ENCODE measurements at regions not wholly inside any gene's neighbourhood (a gene's known extent, or its start where the extent isn't known, plus 50 kb on each side); places are given as distances from the start of the nearest gene placed in this dataset.

DNA sequence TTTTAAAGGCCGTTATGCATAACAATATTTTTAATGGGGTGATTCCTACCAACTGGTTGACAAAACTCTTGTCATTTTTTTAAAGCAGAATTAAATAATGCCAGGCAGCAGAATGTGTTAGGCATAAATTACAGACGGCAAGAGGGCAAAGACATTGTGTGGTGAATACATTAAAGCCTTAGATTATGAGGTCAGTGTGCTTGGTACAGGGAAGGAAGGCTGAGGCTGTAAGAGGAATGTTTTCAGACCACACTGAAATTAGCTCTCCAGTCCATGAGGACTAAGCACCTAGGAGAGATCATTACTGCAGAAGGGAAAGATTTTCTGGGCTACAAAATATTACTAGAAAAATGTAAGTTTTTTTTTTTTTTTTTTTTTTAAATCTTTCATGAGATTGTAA lies 312.8 kb upstream of the PRKCQ start:
- no peak for DNase-seq (ENCODE audit: insufficient read length, low spot score, missing footprints)
- H3K27ac ChIP-seq (ENCODE audit: low read depth, low read length): no peak overlapping the region
- H3K4me3 ChIP-seq (ENCODE audit: insufficient read depth, low read length): no peak overlapping the region
- no peaks in the 10 kb centered on the region for H4K20me1 ChIP-seq (ENCODE audit: insufficient read depth, low read length)
- H3K4me1 ChIP-seq (ENCODE audit: insufficient read depth, low read length): no peaks in the 10 kb centered on the region
- no peaks in the 10 kb centered on the region for H3K27me3 ChIP-seq (ENCODE audit: insufficient read depth, low read length)
- H2AFZ ChIP-seq (ENCODE audit: low read length): no peak overlapping the region
- no peaks in the 10 kb centered on the region for H3K36me3 ChIP-seq (ENCODE audit: insufficient read depth, low read length)
- H3K79me2 ChIP-seq (ENCODE audit: insufficient read depth, low read length): no peaks in the 10 kb centered on the region
- no peaks in the 10 kb centered on the region for H3K9me3 ChIP-seq (ENCODE audit: low read depth, low read length)
- TF ChIP-seq, protein P1, sequence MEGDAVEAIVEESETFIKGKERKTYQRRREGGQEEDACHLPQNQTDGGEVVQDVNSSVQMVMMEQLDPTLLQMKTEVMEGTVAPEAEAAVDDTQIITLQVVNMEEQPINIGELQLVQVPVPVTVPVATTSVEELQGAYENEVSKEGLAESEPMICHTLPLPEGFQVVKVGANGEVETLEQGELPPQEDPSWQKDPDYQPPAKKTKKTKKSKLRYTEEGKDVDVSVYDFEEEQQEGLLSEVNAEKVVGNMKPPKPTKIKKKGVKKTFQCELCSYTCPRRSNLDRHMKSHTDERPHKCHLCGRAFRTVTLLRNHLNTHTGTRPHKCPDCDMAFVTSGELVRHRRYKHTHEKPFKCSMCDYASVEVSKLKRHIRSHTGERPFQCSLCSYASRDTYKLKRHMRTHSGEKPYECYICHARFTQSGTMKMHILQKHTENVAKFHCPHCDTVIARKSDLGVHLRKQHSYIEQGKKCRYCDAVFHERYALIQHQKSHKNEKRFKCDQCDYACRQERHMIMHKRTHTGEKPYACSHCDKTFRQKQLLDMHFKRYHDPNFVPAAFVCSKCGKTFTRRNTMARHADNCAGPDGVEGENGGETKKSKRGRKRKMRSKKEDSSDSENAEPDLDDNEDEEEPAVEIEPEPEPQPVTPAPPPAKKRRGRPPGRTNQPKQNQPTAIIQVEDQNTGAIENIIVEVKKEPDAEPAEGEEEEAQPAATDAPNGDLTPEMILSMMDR (IDR thresholded peaks at IDR 0.05; ENCODE audit: extremely low read depth, low read depth, low read length): no peak
- H3K4me2 ChIP-seq (ENCODE audit: insufficient read depth, low read length): no peak overlapping the region

GRCh38 chr10:6891924-6892323 lies 311.8 kb upstream of the PRKCQ start:
- TF ChIP-seq, protein P1 (IDR thresholded peaks at IDR 0.05; ENCODE audit: extremely low read depth, low read depth, low read length): no peak
- Histone ChIP-seq H3K36me3 (ENCODE audit: insufficient read depth, low read length) (no peaks in the 10 kb centered on the region), H3K4me3 (ENCODE audit: insufficient read depth, low read length) (no peak overlapping the region), H3K27me3 (ENCODE audit: insufficient read depth, low read length) (no peaks in the 10 kb centered on the region), H2AFZ (ENCODE audit: low read length) (no peak overlapping the region), H3K27ac (ENCODE audit: low read depth, low read length) (no peak overlapping the region), H4K20me1 (ENCODE audit: insufficient read depth, low read length) (no peaks in the 10 kb centered on the region), H3K79me2 (ENCODE audit: insufficient read depth, low read length) (no peaks in the 10 kb centered on the region), H3K4me1 (ENCODE audit: insufficient read depth, low read length) (no peaks in the 10 kb centered on the region), H3K9me3 (ENCODE audit: low read depth, low read length) (no peaks in the 10 kb centered on the region), H3K4me2 (ENCODE audit: insufficient read depth, low read length) (no peak overlapping the region)
- no peak for DNase-seq (ENCODE audit: insufficient read length, low spot score, missing footprints)

DNA sequence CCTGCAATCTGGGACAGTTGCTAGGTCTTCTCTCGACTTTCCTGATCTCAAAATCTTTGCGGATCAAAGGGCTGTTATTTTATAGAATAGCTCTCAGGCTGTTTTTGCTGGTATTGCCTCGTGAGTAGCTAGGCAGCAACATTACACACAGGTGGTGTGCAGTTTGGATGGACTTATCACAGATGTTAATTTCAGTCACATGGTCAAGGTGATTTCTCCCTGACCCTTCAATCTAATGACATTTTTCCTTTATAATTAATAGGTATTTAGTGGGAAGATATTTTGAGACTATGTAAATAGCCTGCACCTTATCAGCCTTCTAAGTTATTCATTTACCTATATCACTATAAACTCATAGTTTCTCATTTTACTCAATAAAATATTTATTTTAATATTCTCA lies 309.6 kb upstream of the PRKCQ start:
- Histone ChIP-seq H3K9me3 (ENCODE audit: low read depth, low read length) (no peaks in the 10 kb centered on the region), H3K36me3 (ENCODE audit: insufficient read depth, low read length) (no peaks in the 10 kb centered on the region), H3K4me2 (ENCODE audit: insufficient read depth, low read length) (no peak overlapping the region), H2AFZ (ENCODE audit: low read length) (no peak overlapping the region), H4K20me1 (ENCODE audit: insufficient read depth, low read length) (no peaks in the 10 kb centered on the region), H3K4me3 (ENCODE audit: insufficient read depth, low read length) (no peak overlapping the region), H3K27ac (ENCODE audit: low read depth, low read length) (no peak overlapping the region), H3K4me1 (ENCODE audit: insufficient read depth, low read length) (no peaks in the 10 kb centered on the region), H3K79me2 (ENCODE audit: insufficient read depth, low read length) (no peaks in the 10 kb centered on the region), H3K27me3 (ENCODE audit: insufficient read depth, low read length) (no peaks in the 10 kb centered on the region)
- DNase-seq (ENCODE audit: insufficient read length, low spot score, missing footprints): no peak
- TF ChIP-seq, protein P1 (IDR thresholded peaks at IDR 0.05; ENCODE audit: extremely low read depth, low read depth, low read length): no peak

DNA sequence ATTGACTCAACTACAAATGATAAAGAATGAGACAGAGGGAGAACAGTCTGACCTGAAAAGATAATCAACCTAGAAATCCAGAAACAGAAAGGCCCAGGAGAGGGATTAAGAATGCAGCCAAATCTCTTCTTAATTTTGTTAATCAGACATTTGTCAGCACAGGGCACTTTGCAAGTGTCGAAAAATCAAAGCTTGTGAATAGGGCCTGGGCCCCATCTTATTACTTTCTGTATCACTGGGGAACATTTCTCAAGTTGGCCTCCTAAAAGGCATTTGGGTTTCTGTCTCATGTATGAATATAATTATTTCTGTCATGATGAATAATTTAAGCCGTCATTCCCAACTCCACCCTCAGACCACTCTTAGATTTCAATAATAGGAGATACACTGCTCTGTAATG lies 308.4 kb upstream of the PRKCQ start:
- peak; percentile 59 for DNase-seq (ENCODE audit: insufficient read length, low spot score, missing footprints)
- H3K36me3 ChIP-seq (ENCODE audit: insufficient read depth, low read length): no peaks in the 10 kb centered on the region
- H3K9me3 ChIP-seq (ENCODE audit: low read depth, low read length): no peaks in the 10 kb centered on the region
- H3K4me1 ChIP-seq (ENCODE audit: insufficient read depth, low read length): no peaks in the 10 kb centered on the region
- no peaks in the 10 kb centered on the region for H3K79me2 ChIP-seq (ENCODE audit: insufficient read depth, low read length)
- H3K27me3 ChIP-seq (ENCODE audit: insufficient read depth, low read length): no peaks in the 10 kb centered on the region
- no peak overlapping the region for H3K4me2 ChIP-seq (ENCODE audit: insufficient read depth, low read length)
- no peak overlapping the region for H3K27ac ChIP-seq (ENCODE audit: low read depth, low read length)
- no peak overlapping the region for H3K4me3 ChIP-seq (ENCODE audit: insufficient read depth, low read length)
- no peaks in the 10 kb centered on the region for H4K20me1 ChIP-seq (ENCODE audit: insufficient read depth, low read length)
- TF ChIP-seq, protein P1 (IDR thresholded peaks at IDR 0.05; ENCODE audit: extremely low read depth, low read depth, low read length): no peak
- H2AFZ ChIP-seq (ENCODE audit: low read length): no peak overlapping the region

Measured in osteoblast (primary cell).